ENCODE measurements at regions not wholly inside any gene's neighbourhood (a gene's known extent, or its start where the extent isn't known, plus 50 kb on each side); places are given as distances from the start of the nearest gene placed in this dataset.
"Not testable (repeated sequence)": the region's sequence is repeated elsewhere in the genome, so short reads cannot be mapped to it uniquely, and the experiment has no call there.

DNA sequence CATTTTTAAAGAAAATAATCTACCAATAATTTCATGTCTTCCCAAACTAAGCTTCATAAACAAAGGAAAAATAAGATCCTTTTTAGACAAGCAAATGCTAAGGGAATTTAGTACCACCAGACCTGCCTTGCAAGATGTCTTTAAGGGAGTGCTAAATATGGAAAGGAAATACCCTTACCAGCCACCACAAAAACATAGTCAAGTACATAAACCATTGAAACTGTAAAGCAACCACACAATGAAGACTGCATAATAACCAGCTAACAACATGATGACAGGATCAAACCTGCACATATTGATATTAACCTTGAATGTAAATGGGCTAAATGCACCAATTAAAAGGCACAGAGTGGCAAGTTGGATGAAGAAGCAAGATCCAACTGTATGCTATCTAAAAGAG is 586.5 kb upstream of the NRG3 start:
- no peak for DNase-seq

GRCh38 chr10:81297292-81297691 is 577.7 kb upstream of the NRG3 start:
- no peak for DNase-seq

DNA sequence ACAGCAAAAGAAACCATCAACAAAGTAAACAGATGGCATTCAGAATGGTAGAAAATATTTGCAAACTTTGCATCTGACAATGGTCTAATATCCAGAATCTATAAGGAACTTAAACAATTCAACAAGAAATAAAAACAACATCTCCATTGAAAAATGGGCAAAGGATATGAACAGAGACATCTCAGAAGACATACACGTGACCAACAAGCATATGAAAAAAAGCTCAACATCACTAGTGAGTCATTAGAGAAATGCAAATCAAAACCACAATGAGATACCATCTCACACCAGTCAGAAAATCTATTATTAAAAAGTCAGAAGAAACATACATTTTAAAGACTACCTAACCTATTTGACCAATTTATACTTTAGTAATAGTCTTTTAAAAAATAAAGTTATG is 571.3 kb upstream of the NRG3 start:
- no peak for DNase-seq

DNA sequence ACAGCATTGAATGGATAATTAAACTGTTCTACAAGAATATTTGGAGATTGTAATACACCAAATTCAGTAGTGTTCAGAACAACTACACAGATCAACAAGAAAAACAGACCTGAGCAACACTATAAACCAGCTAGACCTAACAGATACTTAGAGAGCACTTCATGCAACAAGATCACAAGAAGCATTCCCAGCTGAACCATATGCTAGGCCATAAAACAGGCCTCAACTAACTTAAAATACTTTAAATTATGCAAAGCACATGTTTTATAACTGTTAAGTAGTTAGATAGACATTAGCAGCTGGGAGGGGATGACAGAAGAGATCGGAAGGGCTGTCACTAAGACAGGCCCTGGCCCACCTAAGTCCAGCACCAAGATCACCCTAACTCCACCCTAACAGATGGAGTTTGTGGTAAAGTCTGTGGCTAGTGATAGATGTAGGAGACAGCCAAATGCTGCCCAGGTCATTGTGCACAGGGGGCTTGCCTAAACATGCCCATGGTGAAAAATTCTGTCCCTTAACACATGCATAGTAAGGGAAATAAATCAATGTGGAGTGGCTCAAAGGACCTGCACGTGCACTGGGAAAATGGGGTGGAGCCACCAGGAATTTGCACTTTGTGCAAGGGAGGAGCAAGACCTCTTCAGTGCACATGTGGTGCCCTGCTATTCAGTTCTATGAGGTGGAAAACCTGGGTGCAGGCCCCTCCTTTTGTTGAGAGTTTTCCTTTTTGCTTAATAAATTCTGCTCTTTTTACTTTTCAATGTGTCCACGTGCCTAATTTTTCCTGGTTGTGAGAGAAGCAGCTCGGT is 567.8 kb upstream of the NRG3 start:
- DNase-seq, result no peak

GRCh38 chr10:81309041-81309552 is 565.9 kb upstream of the NRG3 start:
- no peak for DNase-seq

DNA sequence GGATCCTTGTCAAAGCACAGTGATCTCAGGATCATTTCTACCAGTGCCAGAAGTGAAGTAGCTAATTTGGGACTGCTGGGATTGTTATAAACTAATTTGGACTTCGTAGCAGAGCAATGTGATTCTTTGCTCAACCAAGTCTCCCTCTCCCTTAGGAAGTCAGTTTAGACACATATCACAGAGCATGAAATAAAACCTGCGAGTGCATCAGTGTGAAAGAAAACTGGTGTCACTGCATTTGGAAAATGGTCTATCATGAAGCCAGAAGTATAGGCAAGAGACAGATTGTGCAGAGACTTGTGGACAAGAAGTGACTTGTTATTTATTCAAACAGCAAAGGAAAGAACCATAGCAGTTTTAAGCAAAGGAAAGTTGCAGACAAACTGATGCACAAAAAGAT is 560.5 kb upstream of the NRG3 start:
- DNase-seq, result no peak

- no peak for DNase-seq
Observed at GRCh38 chr10:81315026-81315425, 560.0 kb upstream of the NRG3 start.

DNA sequence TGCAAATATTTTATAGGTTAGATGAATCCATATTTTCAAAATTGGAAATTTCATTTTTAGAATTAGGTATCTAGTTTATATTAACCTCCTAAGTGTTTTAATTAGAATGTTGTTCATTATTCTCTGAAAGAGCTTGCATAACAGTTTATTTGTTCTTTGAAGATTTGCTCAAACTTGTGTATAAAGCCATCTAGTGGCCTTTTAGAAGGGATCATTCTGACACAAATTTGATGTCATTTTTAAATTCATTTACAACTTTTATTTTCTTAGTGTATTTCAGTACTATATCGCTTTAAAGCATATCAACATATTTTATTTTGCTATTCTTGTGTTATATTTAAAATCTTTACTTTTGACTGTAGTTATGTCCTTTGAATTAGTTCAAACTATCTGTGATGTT is 527.0 kb upstream of the NRG3 start:
- DNase-seq, result no peak

DNA sequence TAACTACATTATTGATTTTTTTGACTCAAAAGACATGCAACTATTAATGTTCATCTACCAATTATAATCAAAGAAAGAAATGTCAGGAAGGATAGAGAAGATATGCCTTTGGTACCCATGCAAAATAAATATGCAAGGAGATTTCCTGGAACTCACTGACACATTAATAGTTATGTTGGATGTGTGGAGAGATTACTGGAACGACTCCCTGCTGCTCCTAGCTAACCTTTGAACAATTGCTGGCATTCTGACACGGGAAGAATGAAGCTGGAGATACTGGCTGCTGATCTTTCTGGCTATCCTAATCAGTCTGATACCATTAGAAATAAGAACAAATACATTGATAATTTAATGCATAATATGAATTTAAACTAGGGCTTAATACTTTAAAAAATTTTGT is 507.9 kb upstream of the NRG3 start:
- DNase-seq, result no peak

- no peak for DNase-seq
Observed at GRCh38 chr10:81386817-81387216, 488.2 kb upstream of the NRG3 start.

GRCh38 chr10:81403451-81403850 is 471.5 kb upstream of the NRG3 start:
- DNase-seq, result no peak

- no peak for DNase-seq
Observed at GRCh38 chr10:81405399-81405798, 469.6 kb upstream of the NRG3 start.

GRCh38 chr10:81414038-81414437 is 461.0 kb upstream of the NRG3 start:
- no peak for DNase-seq

GRCh38 chr10:81426722-81427121 is 448.3 kb upstream of the NRG3 start:
- DNase-seq, result no peak

DNA sequence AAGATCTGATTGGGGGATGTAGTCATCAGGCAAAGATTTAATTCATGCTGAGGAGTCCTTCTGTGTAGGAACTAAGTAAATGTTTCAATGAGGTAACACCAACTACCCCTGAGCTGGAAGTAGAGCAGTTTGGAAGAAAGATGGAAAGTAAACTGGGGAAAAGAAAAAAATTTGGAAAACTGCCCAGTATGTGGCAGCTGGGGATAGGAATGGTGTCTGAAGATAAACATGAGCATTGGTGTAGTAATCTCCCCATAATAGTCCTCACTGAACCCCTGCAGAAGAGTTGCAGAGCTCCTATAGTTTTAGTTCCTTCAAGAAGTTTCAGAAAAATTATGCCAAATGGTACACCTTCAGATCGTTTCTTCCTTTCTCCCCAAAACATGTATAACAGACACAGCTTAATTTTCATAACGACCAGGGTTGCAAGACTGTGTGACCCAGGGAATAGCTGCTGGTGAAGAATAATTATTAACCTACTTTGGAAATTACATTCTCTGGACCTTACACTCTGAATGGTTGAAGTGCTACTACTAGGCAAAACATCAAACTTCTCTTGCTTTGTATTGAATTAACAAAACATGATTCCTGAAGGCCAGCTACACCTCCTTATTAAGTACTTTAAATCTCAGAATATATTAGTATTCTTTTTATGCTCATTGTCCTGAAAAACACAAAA is 446.4 kb upstream of the NRG3 start:
- DNase-seq, result no peak

GRCh38 chr10:81439445-81439844 is 435.5 kb upstream of the NRG3 start:
- DNase-seq, result no peak

GRCh38 chr10:81441624-81442023 is 433.4 kb upstream of the NRG3 start:
- not testable (repeated sequence) for DNase-seq

- DNase-seq, result no peak
Observed at GRCh38 chr10:81444242-81444929, 430.6 kb upstream of the NRG3 start.

DNA sequence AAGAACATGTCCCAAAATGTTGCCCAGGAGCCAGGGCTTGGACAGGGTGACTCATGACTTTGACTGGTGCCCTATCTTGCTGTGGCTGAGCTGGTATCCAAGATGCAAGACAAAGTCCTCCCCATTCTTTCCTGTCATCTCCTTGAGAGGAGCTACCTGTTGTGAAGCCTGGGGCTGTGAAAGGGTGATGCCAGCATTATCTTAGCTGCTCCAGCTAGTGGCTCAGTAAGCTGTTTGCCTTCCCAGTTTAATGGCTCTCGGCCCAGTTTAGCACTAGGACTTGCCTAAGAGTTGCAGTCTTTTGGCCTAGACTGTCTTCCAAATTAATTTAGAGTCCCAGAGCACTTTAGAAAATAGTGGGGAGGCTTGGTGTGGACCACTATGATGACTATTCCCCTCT is 424.3 kb upstream of the NRG3 start:
- no peak for DNase-seq

GRCh38 chr10:81472927-81473470 is 402.0 kb upstream of the NRG3 start:
- DNase-seq, result no peak

GRCh38 chr10:81473755-81474154 is 401.2 kb upstream of the NRG3 start:
- DNase-seq, result no peak

GRCh38 chr10:81479316-81479715 is 395.7 kb upstream of the NRG3 start:
- no peak for DNase-seq

DNA sequence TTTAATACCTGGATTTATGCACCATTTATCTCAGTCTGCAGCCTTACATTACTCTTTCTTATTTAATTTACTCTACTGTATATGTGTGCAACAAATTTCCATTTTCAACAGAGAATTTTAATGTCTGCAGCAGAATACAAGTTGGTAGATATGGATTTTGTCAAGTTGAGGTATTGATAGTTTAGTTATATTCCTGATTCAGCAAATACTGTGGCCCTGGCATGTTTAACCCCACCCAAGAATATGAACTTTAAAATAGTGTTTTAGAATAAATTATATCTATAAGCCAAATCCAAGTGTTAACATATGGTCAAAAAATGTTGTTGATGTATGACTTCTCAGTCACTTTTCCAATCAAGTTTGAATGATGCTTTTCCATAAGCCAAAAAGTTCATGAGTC is 378.4 kb upstream of the NRG3 start:
- no peak for DNase-seq
